GM04503 (cell line): ENCODE measurements at regions not wholly inside any gene's neighbourhood (a gene's known extent, or its start where the extent isn't known, plus 50 kb on each side); places are given as distances from the start of the nearest gene placed in this dataset.
"Not testable (repeated sequence)": the region's sequence is repeated elsewhere in the genome, so short reads cannot be mapped to it uniquely, and the experiment has no call there.

Experiments used
- DNase-seq: peaks from one replicate; pipeline ENCODE4 v3.0.0-alpha.2; 2012; ENCODE audit warnings: low read depth

- DNase-seq: no peak
Observed at GRCh38 chr6:5896476-5897200, 110.1 kb downstream of the NRN1 start.

GRCh38 chr6:5894357-5894756 lies 112.4 kb downstream of the NRN1 start:
- no peak for DNase-seq

- DNase-seq: no peak
Observed at GRCh38 chr6:5893295-5893694, 113.4 kb downstream of the NRN1 start.

- DNase-seq: no peak
Observed at GRCh38 chr6:5892669-5893068, 114.1 kb downstream of the NRN1 start.

GRCh38 chr6:5878792-5879191 lies 127.9 kb downstream of the NRN1 start:
- no peak for DNase-seq

GRCh38 chr6:5876076-5876475 lies 130.6 kb downstream of the NRN1 start:
- DNase-seq: no peak

- DNase-seq: not testable (repeated sequence)
Observed at GRCh38 chr6:5873976-5874375, 132.7 kb downstream of the NRN1 start.

- no peak for DNase-seq
Observed at GRCh38 chr6:5871296-5871695, 135.4 kb downstream of the NRN1 start.

GRCh38 chr6:5869676-5870075 lies 137.0 kb downstream of the NRN1 start:
- no peak for DNase-seq

GRCh38 chr6:5869261-5869660 lies 137.5 kb downstream of the NRN1 start:
- DNase-seq: no peak

GRCh38 chr6:5866547-5867051 lies 140.1 kb downstream of the NRN1 start:
- peak; percentile 40 for DNase-seq

- DNase-seq: no peak
Observed at GRCh38 chr6:5865506-5866031, 141.2 kb downstream of the NRN1 start.

- no peak for DNase-seq
Observed at GRCh38 chr6:5860849-5861248, 145.9 kb downstream of the NRN1 start.

GRCh38 chr6:5855787-5856470 lies 150.8 kb downstream of the NRN1 start:
- no peak for DNase-seq

- DNase-seq: no peak
Observed at GRCh38 chr6:5854899-5855298, 151.8 kb downstream of the NRN1 start.

- no peak for DNase-seq
Observed at GRCh38 chr6:5851261-5851757, 155.4 kb downstream of the NRN1 start.

- no peak for DNase-seq
Observed at GRCh38 chr6:5850848-5851255, 155.9 kb downstream of the NRN1 start.

GRCh38 chr6:5846889-5847288 lies 159.8 kb downstream of the NRN1 start:
- DNase-seq: no peak

- no peak for DNase-seq
Observed at GRCh38 chr6:5846335-5846734, 160.4 kb downstream of the NRN1 start.

GRCh38 chr6:5843078-5843477 lies 163.6 kb downstream of the NRN1 start:
- DNase-seq: no peak

- no peak for DNase-seq
Observed at GRCh38 chr6:5840734-5841390, 165.9 kb downstream of the NRN1 start.

GRCh38 chr6:5838656-5839396 lies 167.9 kb downstream of the NRN1 start:
- DNase-seq: no peak
